ENCODE measurements at regions not wholly inside any gene's neighbourhood (a gene's known extent, or its start where the extent isn't known, plus 50 kb on each side); places are given as distances from the start of the nearest gene placed in this dataset.

GRCh38 chr7:156028521-156028920 lies 216.3 kb upstream of the SHH start:
- TF ChIP-seq CTCF (IDR thresholded peaks at IDR 0.05; ENCODE audit: insufficient read depth, low read depth, low read length) (no peak), EZH2 (IDR thresholded peaks at IDR 0.05; ENCODE audit: insufficient read depth, low read length) (no peak)
